Endothelial cell of umbilical vein (primary cell): ENCODE measurements at regions not wholly inside any gene's neighbourhood (a gene's known extent, or its start where the extent isn't known, plus 50 kb on each side); places are given as distances from the start of the nearest gene placed in this dataset.

Source experiments
- BruUV-seq: library from RNA; stranded (reverse); fragments of 400-500 nt; replicated peaks from 2 replicates; lab custom pipeline; 2021; lab: Mats Ljungman, UMichigan
- CTCF ChIA-PET: fragments of 300-600, 350-600 bp; sonication (Branson Sonifier 250); formaldehyde crosslinking; loops from one replicate; lab custom pipeline; 2021; ENCODE audit warnings: antibody characterized with exemption, inconsistent platforms; lab: Charles Lee
- POLR2A ChIA-PET: fragments of 300-600, 350-600 bp; sonication (Branson Sonifier 250); formaldehyde crosslinking; loops from one replicate; lab custom pipeline; 2021; ENCODE audit warnings: antibody characterized with exemption, inconsistent platforms; lab: Charles Lee
- DNase-seq: peaks from one replicate; pipeline ENCODE4 v3.0.0-alpha.2; 2011; ENCODE audit warnings: low read depth, low spot score
- FAIRE-seq: peaks from 2 replicates; lab custom pipeline; 2011; peaks lifted over from hg19 to GRCh38; lab: Jason Lieb, UNC
- H2AFZ ChIP-seq: 2 replicates; pipeline ENCODE4 v1.6.0; 2012; ENCODE audit warnings: low read depth, low read length, control low read depth, inconsistent platforms
- H3K27ac ChIP-seq: 2 replicates; pipeline ENCODE4 v1.5.1; 2011; ENCODE audit warnings: low read depth, mild to moderate bottlenecking, control low read depth, low read length, moderate library complexity; ENCODE audit not compliant: insufficient read depth
- H3K27me3 ChIP-seq, 2 experiments: 2 replicates each; pipeline versions ENCODE4 v1.6.0 to v1.6.1; 2011; ENCODE audit warnings: low read length in 2 of 2, mixed read lengths in 1 of 2; ENCODE audit not compliant: control insufficient read depth in 2 of 2, insufficient read depth in 2 of 2
- H3K36me3 ChIP-seq, 2 experiments: 2 replicates in 1 of 2; 3 replicates in 1 of 2; pipeline ENCODE4 v1.5.1; 2011; ENCODE audit warnings: low read length in 2 of 2, mild to moderate bottlenecking in 1 of 2, moderate library complexity in 1 of 2; ENCODE audit not compliant: control insufficient read depth in 2 of 2, insufficient read depth in 2 of 2; ENCODE audit errors: extremely low read depth in 1 of 2
- H3K4me1 ChIP-seq: 3 replicates; pipeline ENCODE4 v1.5.1; 2011; ENCODE audit warnings: mild to moderate bottlenecking, low read length; ENCODE audit not compliant: control insufficient read depth, insufficient read depth; ENCODE audit errors: extremely low read depth
- H3K4me2 ChIP-seq: 2 replicates; pipeline ENCODE4 v1.6.1; 2011; ENCODE audit warnings: low read length, control low read depth, mixed read lengths; ENCODE audit not compliant: insufficient read depth
- H3K4me3 ChIP-seq, 3 experiments: fragments of 200-600 bp in 1 of 3; sonication (generic), shearing (Covaris generic) in 1 of 3; replicated peaks in 1 of 3; 2 replicates each; pipeline ENCODE4 v1.5.1; 2011 to 2016; ENCODE audit warnings: control low read depth in 3 of 3, low read length in 3 of 3, mild to moderate bottlenecking in 2 of 3, inconsistent platforms in 1 of 3, low read depth in 1 of 3, moderate library complexity in 1 of 3; ENCODE audit not compliant: insufficient read depth in 1 of 3
- H3K79me2 ChIP-seq: 2 replicates; pipeline ENCODE4 v1.6.0; 2012; ENCODE audit warnings: low read length, inconsistent platforms; ENCODE audit not compliant: control insufficient read depth, insufficient read depth
- H3K9ac ChIP-seq: replicated peaks from 2 replicates; pipeline ENCODE3; 2011; ENCODE audit warnings: low read length, control low read depth; ENCODE audit not compliant: insufficient read depth; ENCODE audit errors: extremely low read depth
- H3K9me1 ChIP-seq: replicated peaks from 3 replicates; pipeline ENCODE4 v1.6.0; 2011; ENCODE audit warnings: mild to moderate bottlenecking, low read length; ENCODE audit not compliant: control insufficient read depth, insufficient read depth; ENCODE audit errors: extremely low read depth
- H3K9me3 ChIP-seq: replicated peaks from 2 replicates; pipeline ENCODE4 v1.5.1; 2012; ENCODE audit warnings: low read length, inconsistent platforms; ENCODE audit not compliant: control insufficient read depth, insufficient read depth
- H4K20me1 ChIP-seq: replicated peaks from 2 replicates; pipeline ENCODE3; 2011; ENCODE audit warnings: mild to moderate bottlenecking, low read length; ENCODE audit not compliant: control insufficient read depth, insufficient read depth; ENCODE audit errors: extremely low read depth
- EZH2 ChIP-seq: IDR thresholded peaks from 2 replicates; pipeline ENCODE4 v1.6.1; 2012; ENCODE audit warnings: borderline replicate concordance, low read depth, mild to moderate bottlenecking, moderate library complexity, low read length, inconsistent platforms; ENCODE audit not compliant: severe bottlenecking
- FOS ChIP-seq: IDR thresholded peaks from 2 replicates; pipeline ENCODE4 v1.6.1; 2011; ENCODE audit warnings: mild to moderate bottlenecking, low read length, moderate library complexity, borderline replicate concordance; ENCODE audit not compliant: insufficient read depth
- GATA2 ChIP-seq: IDR thresholded peaks from 2 replicates; pipeline ENCODE4 v1.7.0; 2011; ENCODE audit warnings: low read depth, mild to moderate bottlenecking, moderate library complexity, mixed read lengths, low read length; ENCODE audit not compliant: insufficient read length, insufficient read depth
- JUN ChIP-seq: IDR thresholded peaks from 2 replicates; pipeline ENCODE4 v1.6.1; 2011; ENCODE audit warnings: borderline replicate concordance, low read depth; ENCODE audit not compliant: insufficient read length, insufficient read depth
- MYC ChIP-seq: IDR thresholded peaks from one replicate; pipeline ENCODE4 v1.6.1; 2011; ENCODE audit warnings: mild to moderate bottlenecking, low read depth, low read length
- POLR2A ChIP-seq: IDR thresholded peaks from 2 replicates; pipeline ENCODE4 v1.6.1; 2012; ENCODE audit warnings: low read depth, mild to moderate bottlenecking, control low read depth, low read length
- POLR2AphosphoS5 ChIP-seq: IDR thresholded peaks from 2 replicates; pipeline ENCODE4 v1.6.1; 2012; ENCODE audit warnings: low read depth, mild to moderate bottlenecking, control low read depth, low read length, moderate library complexity; ENCODE audit not compliant: insufficient read depth
- dilution Hi-C: fragments of 300-500 bp; cut with MboI; formaldehyde crosslinking; loops from one replicate; pipeline ENCODE4 v1.15.0; 2019; ENCODE audit warnings: low sequenced_read_pairs; ENCODE audit not compliant: extremely low pct_ligation_motif_present
- intact Hi-C: fragments of 100-400 bp; cut with micrococcal nuclease; formaldehyde crosslinking; loops from one replicate; pipeline ENCODE4 v1.10.0; 2022
- TF ChIP-seq, protein P1 (sequence below): IDR thresholded peaks from 2 replicates; pipeline ENCODE4 v1.6.1; 2011; ENCODE audit not compliant: insufficient read depth, insufficient read length
- TF ChIP-seq, protein P2 (sequence below), 2 donors: IDR thresholded peaks; 1 replicate in 1 of 2; 2 replicates in 1 of 2; pipeline ENCODE4 v1.5.1; 2011; ENCODE audit warnings: low read length in 2 of 2, mild to moderate bottlenecking in 2 of 2, moderate library complexity in 2 of 2, control low read depth in 1 of 2, inconsistent platforms in 1 of 2, low read depth in 1 of 2; ENCODE audit not compliant: insufficient read depth in 1 of 2; ENCODE audit errors: extremely low read depth in 1 of 2

DNA sequence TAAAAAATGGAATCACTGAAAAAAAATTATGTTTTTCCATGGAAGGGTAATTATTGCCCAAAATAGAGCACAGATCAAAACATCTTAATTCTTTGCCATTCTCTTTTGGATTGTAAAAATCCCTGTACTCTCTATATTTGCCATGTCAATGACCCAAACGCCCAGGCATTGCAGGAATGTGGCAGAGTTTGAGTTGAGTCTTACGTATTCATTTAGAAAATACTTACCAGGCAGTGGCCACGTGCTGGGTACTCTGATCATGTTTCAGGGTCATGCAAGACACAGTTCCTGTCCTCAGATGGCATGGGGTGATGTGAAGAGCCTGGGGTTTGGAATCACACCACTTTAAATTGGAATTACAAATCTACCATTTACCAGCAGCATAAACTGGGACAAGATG lies 267.7 kb downstream of the ABCC12 start:
- no TSS peak for BruUV-seq
- no peaks in the 10 kb centered on the region for H3K9me1 ChIP-seq
- H3K4me2 ChIP-seq, result no peak overlapping the region
- DNase-seq, result no peak
- no peaks in the 10 kb centered on the region for H3K9me3 ChIP-seq
- CTCF ChIA-PET, result no interaction called here
- FAIRE-seq, result no peak
- no peak overlapping the region for H3K27ac ChIP-seq
- no peaks in the 10 kb centered on the region for H3K79me2 ChIP-seq
- H4K20me1 ChIP-seq, result no peaks in the 10 kb centered on the region
- no peaks in the 10 kb centered on the region for H3K4me1 ChIP-seq
- no peak overlapping the region for H3K4me3 ChIP-seq
- POLR2A ChIA-PET, result no interaction called here
- H3K36me3 ChIP-seq, result no peaks in the 10 kb centered on the region
- no peak for TF ChIP-seq POLR2AphosphoS5
- TF ChIP-seq FOS, result no peak
- TF ChIP-seq, protein P1, sequence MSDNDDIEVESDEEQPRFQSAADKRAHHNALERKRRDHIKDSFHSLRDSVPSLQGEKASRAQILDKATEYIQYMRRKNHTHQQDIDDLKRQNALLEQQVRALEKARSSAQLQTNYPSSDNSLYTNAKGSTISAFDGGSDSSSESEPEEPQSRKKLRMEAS, result no peak
- TF ChIP-seq EZH2, result no peak
- no peak for TF ChIP-seq POLR2A
- TF ChIP-seq JUN, result no peak
- no peak for TF ChIP-seq MYC
- TF ChIP-seq, protein P2, sequence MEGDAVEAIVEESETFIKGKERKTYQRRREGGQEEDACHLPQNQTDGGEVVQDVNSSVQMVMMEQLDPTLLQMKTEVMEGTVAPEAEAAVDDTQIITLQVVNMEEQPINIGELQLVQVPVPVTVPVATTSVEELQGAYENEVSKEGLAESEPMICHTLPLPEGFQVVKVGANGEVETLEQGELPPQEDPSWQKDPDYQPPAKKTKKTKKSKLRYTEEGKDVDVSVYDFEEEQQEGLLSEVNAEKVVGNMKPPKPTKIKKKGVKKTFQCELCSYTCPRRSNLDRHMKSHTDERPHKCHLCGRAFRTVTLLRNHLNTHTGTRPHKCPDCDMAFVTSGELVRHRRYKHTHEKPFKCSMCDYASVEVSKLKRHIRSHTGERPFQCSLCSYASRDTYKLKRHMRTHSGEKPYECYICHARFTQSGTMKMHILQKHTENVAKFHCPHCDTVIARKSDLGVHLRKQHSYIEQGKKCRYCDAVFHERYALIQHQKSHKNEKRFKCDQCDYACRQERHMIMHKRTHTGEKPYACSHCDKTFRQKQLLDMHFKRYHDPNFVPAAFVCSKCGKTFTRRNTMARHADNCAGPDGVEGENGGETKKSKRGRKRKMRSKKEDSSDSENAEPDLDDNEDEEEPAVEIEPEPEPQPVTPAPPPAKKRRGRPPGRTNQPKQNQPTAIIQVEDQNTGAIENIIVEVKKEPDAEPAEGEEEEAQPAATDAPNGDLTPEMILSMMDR (IDR thresholded peaks at IDR 0.05; ENCODE audit: extremely low read depth in 1 of 2, insufficient read depth in 1 of 2, low read depth in 1 of 2, low read length in 2 of 2), result no peak
- no peak for TF ChIP-seq GATA2
- no peaks in the 10 kb centered on the region for H3K27me3 ChIP-seq
- H2AFZ ChIP-seq, result no peak overlapping the region
- dilution Hi-C loops, result no loop called here
- no peak overlapping the region for H3K9ac ChIP-seq
- intact Hi-C loops, result no loop called here
